HepG2 (cell line): ENCODE measurements at regions not wholly inside any gene's neighbourhood (a gene's known extent, or its start where the extent isn't known, plus 50 kb on each side); places are given as distances from the start of the nearest gene placed in this dataset.

Experiments used
- CREB1 ChIP-seq, 2 experiments: fragments of 450-650 bp in 1 of 2; IDR thresholded peaks; 2 replicates each; pipeline ENCODE4 v1.6.1; 2016 to 2017; ENCODE audit warnings: control low read depth in 1 of 2, mild to moderate bottlenecking in 1 of 2, missing compliant biosample characterization in 1 of 2, missing genetic modification characterization in 1 of 2
- GTF3A ChIP-seq: sonication (generic); formaldehyde crosslinking; conservative IDR thresholded peaks from 2 replicates; pipeline ENCODE4 v1.4.0; 2020; ENCODE audit warnings: mild to moderate bottlenecking, missing genetic modification reagents
- HBP1 ChIP-seq: IDR thresholded peaks from 2 replicates; pipeline ENCODE4 v1.6.1; 2016; ENCODE audit warnings: low read depth, control low read depth
- HDAC2 ChIP-seq: sonication (generic); formaldehyde crosslinking; IDR thresholded peaks from 2 replicates; pipeline ENCODE4 v1.4.0; 2020; ENCODE audit warnings: missing genetic modification reagents
- JUND ChIP-seq: sonication (generic); formaldehyde crosslinking; IDR thresholded peaks from 2 replicates; pipeline ENCODE4 v1.8.0; 2022; ENCODE audit warnings: mild to moderate bottlenecking, missing genetic modification reagents
- MLLT10 ChIP-seq: sonication (generic); formaldehyde crosslinking; IDR thresholded peaks from 2 replicates; pipeline ENCODE4 v1.4.0; 2020; ENCODE audit warnings: missing genetic modification reagents
- MLXIP ChIP-seq: sonication (generic); formaldehyde crosslinking; IDR thresholded peaks from 2 replicates; pipeline ENCODE4 v1.9.0; 2021; ENCODE audit warnings: missing genetic modification reagents, borderline replicate concordance
- NFE2L1 ChIP-seq: sonication (generic); formaldehyde crosslinking; IDR thresholded peaks from 2 replicates; pipeline ENCODE4 v1.4.0; 2020; ENCODE audit warnings: missing genetic modification reagents, mild to moderate bottlenecking, borderline replicate concordance
- SNAPC2 ChIP-seq: sonication (generic); formaldehyde crosslinking; IDR thresholded peaks from 2 replicates; pipeline ENCODE4 v1.8.1; 2022; ENCODE audit warnings: mild to moderate bottlenecking, missing genetic modification reagents
- SOX13 ChIP-seq, 3 experiments: fragments of 450-650 bp in 1 of 3; sonication (generic) in 1 of 3; formaldehyde crosslinking in 1 of 3; IDR thresholded peaks in 2 of 3; conservative IDR thresholded peaks in 1 of 3; 2 replicates each; pipeline versions ENCODE4 v1.5.0 to v1.6.1; 2016 to 2020; ENCODE audit warnings: antibody characterized with exemption in 1 of 3, mild to moderate bottlenecking in 1 of 3, missing compliant biosample characterization in 1 of 3, missing genetic modification reagents in 1 of 3, moderate library complexity in 1 of 3
- TFAP4 ChIP-seq: sonication (generic); IDR thresholded peaks from 2 replicates; pipeline ENCODE4 v1.6.1; 2016; ENCODE audit warnings: low read depth, borderline replicate concordance
- TGIF2 ChIP-seq: IDR thresholded peaks from 2 replicates; pipeline ENCODE4 v1.6.1; 2016; ENCODE audit warnings: control low read depth, missing compliant biosample characterization
- ZBTB37 ChIP-seq: sonication (generic); formaldehyde crosslinking; IDR thresholded peaks from 2 replicates; pipeline ENCODE4 v1.4.0; 2020; ENCODE audit warnings: mild to moderate bottlenecking, missing genetic modification reagents
- ZFAT ChIP-seq: sonication (generic); formaldehyde crosslinking; conservative IDR thresholded peaks from 2 replicates; pipeline ENCODE4 v1.8.1; 2023; ENCODE audit warnings: missing genetic modification reagents, inconsistent platforms
- ZFP1 ChIP-seq: IDR thresholded peaks from 2 replicates; pipeline ENCODE4 v1.6.1; 2016
- ZNF124 ChIP-seq: sonication (generic); formaldehyde crosslinking; IDR thresholded peaks from 2 replicates; pipeline ENCODE4 v1.4.0; 2020; ENCODE audit warnings: missing genetic modification reagents
- ZNF350 ChIP-seq: sonication (generic); formaldehyde crosslinking; IDR thresholded peaks from 2 replicates; pipeline ENCODE4 v1.4.0; 2020; ENCODE audit warnings: mild to moderate bottlenecking, low read depth, missing genetic modification reagents, borderline replicate concordance
- ZNF460 ChIP-seq: sonication (generic); formaldehyde crosslinking; IDR thresholded peaks from 2 replicates; pipeline ENCODE4 v1.5.1; 2020; ENCODE audit warnings: missing genetic modification reagents, mild to moderate bottlenecking, borderline replicate concordance
- ZNF720 ChIP-seq: sonication (generic); formaldehyde crosslinking; IDR thresholded peaks from 2 replicates; pipeline ENCODE4 v1.4.0; 2020; ENCODE audit warnings: missing genetic modification reagents
- TF ChIP-seq, protein P1 (sequence below): sonication (generic); formaldehyde crosslinking; IDR thresholded peaks from 2 replicates; pipeline ENCODE4 v1.8.1; 2022; ENCODE audit warnings: low read depth, mild to moderate bottlenecking, missing genetic modification reagents

DNA sequence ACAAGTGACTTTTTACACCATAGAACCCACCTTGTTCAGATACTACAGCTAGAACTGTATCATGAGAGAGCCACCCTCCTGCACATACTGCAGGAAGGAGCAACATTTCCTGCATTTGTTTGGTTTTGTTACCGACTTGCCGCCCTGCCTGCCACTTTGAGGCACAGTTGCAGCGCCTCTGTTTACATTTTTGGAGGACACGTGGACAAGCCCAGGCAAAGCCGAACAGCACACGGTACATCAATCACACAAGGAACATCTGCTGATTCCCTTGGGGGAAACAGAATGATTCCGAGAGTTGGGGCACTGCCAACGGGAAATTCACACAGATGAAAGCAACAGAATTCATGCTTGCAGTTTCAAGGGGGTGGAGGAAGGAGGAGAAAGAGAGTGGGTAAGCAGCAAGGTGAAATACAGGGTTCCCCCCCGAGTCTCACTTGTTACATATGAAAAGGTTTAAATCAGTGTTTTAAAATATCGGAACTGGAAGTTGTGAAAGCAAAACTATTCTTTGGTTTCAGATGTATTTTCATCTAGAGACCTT is 110.7 kb downstream of the BTG1 start (continued):
- no peak for TF ChIP-seq ZBTB37
- no peak for TF ChIP-seq ZNF720 (CRISPR knock-in tag)
- TF ChIP-seq ZFP1 (CRISPR knock-in tag) = no peak
- peak; percentile 73 for TF ChIP-seq ZNF350
- no peak; the same call in 1 of the 2 replicates for TF ChIP-seq TFAP4
- TF ChIP-seq ZNF124 = 0 out of 2 replicates have a peak, but pooled peaks have one; percentile 30
- 0 out of 2 replicates have a peak, but pooled peaks have one; percentile 46 for TF ChIP-seq TGIF2
- no peak for TF ChIP-seq CREB1 (IDR thresholded peaks at IDR 0.05)
- TF ChIP-seq CREB1 (CRISPR knock-in tag; IDR thresholded peaks at IDR 0.05) = peak; percentile 43; the same call in 1 of the 2 replicates
- TF ChIP-seq, protein P1, sequence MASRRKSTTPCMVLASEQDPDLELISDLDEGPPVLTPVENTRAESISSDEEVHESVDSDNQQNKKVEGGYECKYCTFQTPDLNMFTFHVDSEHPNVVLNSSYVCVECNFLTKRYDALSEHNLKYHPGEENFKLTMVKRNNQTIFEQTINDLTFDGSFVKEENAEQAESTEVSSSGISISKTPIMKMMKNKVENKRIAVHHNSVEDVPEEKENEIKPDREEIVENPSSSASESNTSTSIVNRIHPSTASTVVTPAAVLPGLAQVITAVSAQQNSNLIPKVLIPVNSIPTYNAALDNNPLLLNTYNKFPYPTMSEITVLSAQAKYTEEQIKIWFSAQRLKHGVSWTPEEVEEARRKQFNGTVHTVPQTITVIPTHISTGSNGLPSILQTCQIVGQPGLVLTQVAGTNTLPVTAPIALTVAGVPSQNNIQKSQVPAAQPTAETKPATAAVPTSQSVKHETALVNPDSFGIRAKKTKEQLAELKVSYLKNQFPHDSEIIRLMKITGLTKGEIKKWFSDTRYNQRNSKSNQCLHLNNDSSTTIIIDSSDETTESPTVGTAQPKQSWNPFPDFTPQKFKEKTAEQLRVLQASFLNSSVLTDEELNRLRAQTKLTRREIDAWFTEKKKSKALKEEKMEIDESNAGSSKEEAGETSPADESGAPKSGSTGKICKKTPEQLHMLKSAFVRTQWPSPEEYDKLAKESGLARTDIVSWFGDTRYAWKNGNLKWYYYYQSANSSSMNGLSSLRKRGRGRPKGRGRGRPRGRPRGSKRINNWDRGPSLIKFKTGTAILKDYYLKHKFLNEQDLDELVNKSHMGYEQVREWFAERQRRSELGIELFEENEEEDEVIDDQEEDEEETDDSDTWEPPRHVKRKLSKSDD (CRISPR knock-in tag) = no peak
- peak; percentile 69; the same call in 1 of the 2 replicates for TF ChIP-seq HDAC2 (CRISPR knock-in tag)
- TF ChIP-seq SNAPC2 (CRISPR knock-in tag) = 0 out of 2 replicates have a peak, but pooled peaks have one; percentile 61
- no peak for TF ChIP-seq ZFAT (CRISPR knock-in tag)
- TF ChIP-seq MLXIP = no peak
- TF ChIP-seq SOX13 (IDR thresholded peaks at IDR 0.05) = no peak
- TF ChIP-seq SOX13 (CRISPR knock-in tag; conservative IDR thresholded peaks at IDR 0.05 in 1 of 2, IDR thresholded peaks at IDR 0.05 in 1 of 2) = peak in 1 of 2 experiments; percentile 65; a peak in 2 of 4 replicates
- no peak for TF ChIP-seq NFE2L1 (CRISPR knock-in tag)
- TF ChIP-seq GTF3A (CRISPR knock-in tag) = no peak
- no peak; the same call in 1 of the 2 replicates for TF ChIP-seq HBP1 (CRISPR knock-in tag)
- no peak for TF ChIP-seq JUND (CRISPR knock-in tag)
- no peak for TF ChIP-seq MLLT10 (CRISPR knock-in tag)
- no peak for TF ChIP-seq ZNF460 (CRISPR knock-in tag)
